ENCODE measurements at regions not wholly inside any gene's neighbourhood (a gene's known extent, or its start where the extent isn't known, plus 50 kb on each side); places are given as distances from the start of the nearest gene placed in this dataset.

DNA sequence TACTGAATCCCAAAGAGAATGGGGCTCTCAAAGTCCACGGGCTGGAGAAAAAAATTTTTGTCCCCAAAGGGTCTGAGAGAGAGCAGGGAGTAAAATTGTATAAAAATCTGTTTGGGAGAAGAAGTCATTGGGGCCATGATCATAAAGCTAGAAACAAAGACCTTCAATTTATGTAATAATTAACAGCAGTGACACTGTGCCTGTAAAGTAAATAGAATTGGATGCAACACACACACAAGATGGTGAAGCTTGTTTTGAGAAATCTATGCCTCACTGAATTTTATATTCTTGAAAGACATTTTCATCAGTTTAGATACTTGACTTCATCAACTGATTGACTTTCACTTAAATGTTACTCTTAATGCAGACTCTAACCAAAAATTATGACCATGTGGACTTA lies 600.5 kb upstream of the ADAMTS5 start:
- Histone ChIP-seq H3K9me3 (ENCODE audit: control insufficient read depth, insufficient read depth, low read depth, low read length) (no peaks in the 10 kb centered on the region), H3K36me3 (ENCODE audit: control insufficient read depth, insufficient read depth, low read length) (no peaks in the 10 kb centered on the region), H3K4me3 (ENCODE audit: low read depth in 2 of 2, low read length in 2 of 2) (no peak overlapping the region), H3K4me1 (ENCODE audit: control insufficient read depth, insufficient read depth, low read length) (no peaks in the 10 kb centered on the region), H3K27ac (ENCODE audit: low read length) (no peak overlapping the region), H3K27me3 (ENCODE audit: control insufficient read depth, insufficient read depth, low read length) (no peaks in the 10 kb centered on the region)
- in situ Hi-C loops (cut with HindIII; ENCODE audit: low pct_unique_long_range_greater_than_20kb, low sequenced_read_pairs) (no loop called here), intact Hi-C loops (cut with micrococcal nuclease; ENCODE audit: unreplicated experiment) (no loop called here)
- ChIA-PET CTCF (no interaction called here), POLR2A (no interaction called here)
- DNase-seq (ENCODE audit: low read depth, low spot score) (no peak), ATAC-seq (no peak)
- no TSS peak for BruUV-seq (replicated peaks)
- TF ChIP-seq, protein P1, sequence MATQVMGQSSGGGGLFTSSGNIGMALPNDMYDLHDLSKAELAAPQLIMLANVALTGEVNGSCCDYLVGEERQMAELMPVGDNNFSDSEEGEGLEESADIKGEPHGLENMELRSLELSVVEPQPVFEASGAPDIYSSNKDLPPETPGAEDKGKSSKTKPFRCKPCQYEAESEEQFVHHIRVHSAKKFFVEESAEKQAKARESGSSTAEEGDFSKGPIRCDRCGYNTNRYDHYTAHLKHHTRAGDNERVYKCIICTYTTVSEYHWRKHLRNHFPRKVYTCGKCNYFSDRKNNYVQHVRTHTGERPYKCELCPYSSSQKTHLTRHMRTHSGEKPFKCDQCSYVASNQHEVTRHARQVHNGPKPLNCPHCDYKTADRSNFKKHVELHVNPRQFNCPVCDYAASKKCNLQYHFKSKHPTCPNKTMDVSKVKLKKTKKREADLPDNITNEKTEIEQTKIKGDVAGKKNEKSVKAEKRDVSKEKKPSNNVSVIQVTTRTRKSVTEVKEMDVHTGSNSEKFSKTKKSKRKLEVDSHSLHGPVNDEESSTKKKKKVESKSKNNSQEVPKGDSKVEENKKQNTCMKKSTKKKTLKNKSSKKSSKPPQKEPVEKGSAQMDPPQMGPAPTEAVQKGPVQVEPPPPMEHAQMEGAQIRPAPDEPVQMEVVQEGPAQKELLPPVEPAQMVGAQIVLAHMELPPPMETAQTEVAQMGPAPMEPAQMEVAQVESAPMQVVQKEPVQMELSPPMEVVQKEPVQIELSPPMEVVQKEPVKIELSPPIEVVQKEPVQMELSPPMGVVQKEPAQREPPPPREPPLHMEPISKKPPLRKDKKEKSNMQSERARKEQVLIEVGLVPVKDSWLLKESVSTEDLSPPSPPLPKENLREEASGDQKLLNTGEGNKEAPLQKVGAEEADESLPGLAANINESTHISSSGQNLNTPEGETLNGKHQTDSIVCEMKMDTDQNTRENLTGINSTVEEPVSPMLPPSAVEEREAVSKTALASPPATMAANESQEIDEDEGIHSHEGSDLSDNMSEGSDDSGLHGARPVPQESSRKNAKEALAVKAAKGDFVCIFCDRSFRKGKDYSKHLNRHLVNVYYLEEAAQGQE (IDR thresholded peaks at IDR 0.05; ENCODE audit: insufficient read depth in 1 of 2, low read depth in 2 of 2, low read length in 1 of 2), result no peak
- TF ChIP-seq POLR2AphosphoS5 (IDR thresholded peaks at IDR 0.05; ENCODE audit: low read depth, low read length) (no peak), CTCF (IDR thresholded peaks at IDR 0.05) (no peak), TCF7L2 (IDR thresholded peaks at IDR 0.05; ENCODE audit: low read depth, low read length) (no peak), SIN3A (IDR thresholded peaks at IDR 0.05; ENCODE audit: borderline replicate concordance, insufficient read depth, low read depth, low read length) (no peak)

- in situ Hi-C loops (cut with HindIII; ENCODE audit: low pct_unique_long_range_greater_than_20kb, low sequenced_read_pairs), result no loop called here
- no peaks in the 10 kb centered on the region for H3K36me3 ChIP-seq (ENCODE audit: control insufficient read depth, insufficient read depth, low read length)
- no peaks in the 10 kb centered on the region for H3K27me3 ChIP-seq (ENCODE audit: control insufficient read depth, insufficient read depth, low read length)
- TF ChIP-seq, protein P1 (IDR thresholded peaks at IDR 0.05; ENCODE audit: insufficient read depth in 1 of 2, low read depth in 2 of 2, low read length in 1 of 2), result no peak
- no peak for TF ChIP-seq POLR2AphosphoS5 (IDR thresholded peaks at IDR 0.05; ENCODE audit: low read depth, low read length)
- POLR2A ChIA-PET, result no interaction called here
- H3K4me1 ChIP-seq (ENCODE audit: control insufficient read depth, insufficient read depth, low read length), result no peaks in the 10 kb centered on the region
- no TSS peak for BruUV-seq (replicated peaks)
- no peak for ATAC-seq
- CTCF ChIA-PET, result no interaction called here
- no peak overlapping the region for H3K4me3 ChIP-seq (ENCODE audit: low read depth in 2 of 2, low read length in 2 of 2)
- DNase-seq (ENCODE audit: low read depth, low spot score), result no peak
- H3K27ac ChIP-seq (ENCODE audit: low read length), result no peak overlapping the region
- no peaks in the 10 kb centered on the region for H3K9me3 ChIP-seq (ENCODE audit: control insufficient read depth, insufficient read depth, low read depth, low read length)
- intact Hi-C loops (cut with micrococcal nuclease; ENCODE audit: unreplicated experiment), result no loop called here
Measured at GRCh38 chr21:27566521-27566920, 599.6 kb upstream of the ADAMTS5 start.
